HT-29 (cell line): ENCODE measurements at regions not wholly inside any gene's neighbourhood (a gene's known extent, or its start where the extent isn't known, plus 50 kb on each side); places are given as distances from the start of the nearest gene placed in this dataset.

Experiments
- DNase-seq: peaks from one replicate; pipeline ENCODE4 v3.0.0-alpha.2; 2015; ENCODE audit warnings: low spot score

DNA sequence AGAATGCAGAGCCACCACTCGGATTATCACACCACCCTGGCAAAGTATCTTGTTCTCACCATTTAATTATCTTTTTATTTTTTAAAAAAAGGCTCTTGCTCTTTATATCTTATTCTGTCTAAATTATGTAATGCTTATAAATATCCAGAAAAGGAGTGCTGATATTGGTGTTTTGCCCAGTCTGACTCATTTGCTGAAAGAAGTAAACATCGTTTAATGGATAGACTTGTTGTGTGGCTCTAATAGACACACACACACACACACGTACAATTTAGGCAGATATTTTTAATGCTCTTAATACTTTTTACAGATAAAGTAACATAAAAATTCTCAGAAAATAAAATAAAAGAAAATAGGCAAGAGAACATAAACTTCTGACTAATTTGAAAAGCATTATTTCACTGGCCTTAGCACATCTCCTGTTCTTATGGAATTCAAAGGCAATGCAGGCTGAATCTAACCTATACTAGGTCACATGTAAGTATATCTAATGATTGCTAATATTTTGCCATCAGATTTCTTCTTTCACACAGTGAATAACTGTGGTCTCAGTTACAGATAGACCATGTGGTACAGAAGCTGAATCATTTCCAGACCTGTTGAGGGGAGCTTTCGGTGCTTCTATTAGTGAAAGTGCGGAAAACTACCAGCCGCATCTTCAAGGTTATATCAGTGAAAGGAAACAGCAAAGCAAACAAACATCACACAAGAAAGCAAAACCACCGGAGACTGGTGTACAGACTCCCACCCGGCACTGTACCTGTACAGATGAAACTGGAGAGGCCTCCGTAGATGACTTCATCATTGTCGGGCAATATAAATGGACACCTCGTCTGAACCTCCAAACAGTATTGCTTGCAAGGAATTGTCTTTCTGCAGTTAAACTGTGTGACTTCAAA lies 642.1 kb upstream of the ARGLU1 start:
- no peak for DNase-seq

DNA sequence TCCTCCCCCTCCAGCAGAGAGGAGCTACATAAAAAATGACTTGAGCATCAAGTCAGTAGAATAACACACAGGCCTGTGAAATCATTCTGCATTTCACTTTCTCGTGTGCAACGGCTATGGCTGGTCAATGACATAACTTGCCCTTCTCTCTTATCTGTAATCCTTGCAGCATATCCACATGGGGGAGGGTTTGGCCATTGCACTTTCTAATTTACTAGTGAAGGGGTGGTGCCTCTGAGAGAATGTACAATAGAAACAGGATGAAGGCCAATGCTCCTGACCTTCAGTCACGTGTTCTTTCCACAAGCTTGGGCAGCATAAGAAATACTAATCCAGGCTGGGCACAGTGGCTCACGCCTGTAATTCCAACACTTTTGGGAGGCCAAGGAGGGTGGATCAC lies 641.0 kb upstream of the ARGLU1 start:
- DNase-seq: no peak

DNA sequence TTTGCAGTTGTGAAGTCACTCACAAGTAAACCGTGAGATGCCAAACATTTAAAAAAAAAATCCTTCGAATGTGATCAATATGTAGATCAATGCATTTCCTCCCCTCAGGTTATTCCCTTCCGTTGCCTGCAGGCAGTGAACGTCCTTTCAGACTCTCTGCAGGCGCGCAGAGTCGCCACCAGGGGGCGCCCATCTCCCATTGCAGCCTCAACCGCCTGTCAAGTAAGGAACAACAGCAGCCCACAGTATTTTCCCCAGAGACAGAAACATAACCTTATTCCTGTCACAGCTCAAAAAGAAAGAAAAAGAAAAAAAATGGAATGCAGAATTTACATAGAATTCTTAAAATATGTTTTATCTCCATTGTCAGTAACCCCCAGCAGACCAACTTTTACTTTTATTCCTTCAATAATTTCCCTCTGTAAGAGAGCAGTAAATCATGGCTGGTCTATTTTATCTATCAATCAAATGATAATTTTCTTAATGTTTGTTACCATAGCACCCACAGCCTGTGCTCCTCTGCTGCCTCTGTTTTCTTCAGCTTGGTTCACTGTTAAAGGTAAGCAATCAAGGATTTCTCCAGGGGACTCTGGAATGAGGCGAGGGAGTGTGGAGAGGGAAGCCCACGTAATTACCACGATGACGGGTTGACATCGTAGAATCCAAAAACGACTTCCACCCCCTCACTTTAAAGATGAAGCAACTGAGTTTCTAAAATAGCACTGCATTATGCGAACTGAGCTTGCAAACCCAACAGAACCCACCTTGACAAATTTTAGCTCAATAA lies 637.6 kb upstream of the ARGLU1 start:
- DNase-seq: peak; percentile 78

DNA sequence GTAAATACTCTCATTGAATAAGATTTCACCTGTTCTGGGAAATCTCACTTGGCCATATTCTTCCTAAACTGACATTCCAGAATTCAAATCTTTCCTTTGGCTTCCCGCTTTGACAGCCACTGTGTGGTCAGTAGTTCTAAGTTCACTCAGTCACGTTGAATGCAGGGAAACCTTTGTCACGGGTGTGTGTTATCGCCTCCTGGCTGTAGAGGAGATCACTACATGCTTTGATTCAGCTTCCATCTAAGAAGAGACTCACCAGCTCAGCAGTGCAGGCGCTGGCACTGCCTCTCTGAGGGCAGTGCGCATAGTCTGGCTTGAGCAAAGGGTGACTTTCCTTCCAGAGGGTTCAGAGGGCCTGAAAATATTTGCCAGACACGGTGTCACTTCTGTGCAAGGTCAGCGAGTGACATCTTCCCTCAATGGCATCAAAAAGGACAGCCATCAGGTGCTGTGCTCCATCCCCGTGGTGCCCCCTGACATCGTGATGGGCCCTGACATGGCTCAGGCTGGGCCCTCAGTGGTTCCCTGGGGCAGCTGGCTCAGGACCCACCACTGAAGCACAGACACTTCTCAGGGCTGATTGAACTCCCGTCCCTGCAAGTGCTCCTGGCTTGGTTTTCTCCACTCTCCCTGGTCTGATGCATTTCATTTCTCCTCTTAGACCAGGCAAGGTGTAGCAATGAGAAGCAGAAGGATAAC lies 635.4 kb upstream of the ARGLU1 start:
- DNase-seq: peak; percentile 47

DNA sequence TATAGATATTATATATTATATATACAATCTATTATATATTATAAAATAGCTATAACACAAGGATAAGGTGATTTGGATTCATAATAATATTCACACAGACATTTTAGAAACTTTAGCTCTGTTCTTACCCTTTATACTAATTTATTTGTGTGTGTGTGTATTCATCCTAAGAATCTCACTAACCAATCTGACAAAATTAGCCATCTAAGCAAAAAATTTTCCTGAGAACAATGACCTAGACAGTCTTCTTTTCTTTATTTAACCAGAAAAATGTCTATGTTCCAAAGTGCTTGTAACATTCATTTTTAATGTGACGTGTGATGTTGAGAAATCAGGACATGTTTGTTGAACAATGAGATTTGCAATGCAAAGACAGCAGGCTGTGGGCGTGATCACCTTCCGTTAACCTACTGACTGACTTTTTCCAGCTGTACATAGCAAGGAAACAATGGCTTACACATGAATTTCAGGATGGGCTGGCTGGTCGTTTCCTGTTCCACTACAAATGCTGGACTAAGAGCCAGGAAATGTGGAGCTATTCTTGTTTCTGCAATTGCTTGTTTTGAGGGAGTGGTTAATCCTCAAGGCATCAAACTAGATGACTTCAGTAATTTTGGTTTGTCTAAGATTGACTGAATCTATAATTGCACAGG lies 634.6 kb upstream of the ARGLU1 start:
- DNase-seq: peak; percentile 8

DNA sequence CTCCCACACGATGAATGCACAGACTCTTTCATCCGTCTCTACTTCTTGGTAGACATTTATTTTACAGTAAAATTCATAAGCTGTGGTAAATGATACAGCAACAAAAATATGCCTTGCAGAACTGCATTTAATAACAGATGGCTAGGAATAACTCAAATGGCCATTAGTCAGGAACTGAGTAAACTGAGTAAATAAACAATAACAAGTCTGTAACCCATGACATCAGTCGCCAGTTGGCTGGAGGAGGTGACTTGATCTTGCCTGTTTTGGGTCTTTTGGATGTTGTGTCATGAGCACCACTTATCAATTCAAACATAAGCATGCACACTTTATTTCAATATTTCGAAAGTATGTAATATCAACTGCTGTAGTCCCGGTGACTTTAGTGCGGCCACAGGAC lies 632.6 kb upstream of the ARGLU1 start:
- no peak for DNase-seq

DNA sequence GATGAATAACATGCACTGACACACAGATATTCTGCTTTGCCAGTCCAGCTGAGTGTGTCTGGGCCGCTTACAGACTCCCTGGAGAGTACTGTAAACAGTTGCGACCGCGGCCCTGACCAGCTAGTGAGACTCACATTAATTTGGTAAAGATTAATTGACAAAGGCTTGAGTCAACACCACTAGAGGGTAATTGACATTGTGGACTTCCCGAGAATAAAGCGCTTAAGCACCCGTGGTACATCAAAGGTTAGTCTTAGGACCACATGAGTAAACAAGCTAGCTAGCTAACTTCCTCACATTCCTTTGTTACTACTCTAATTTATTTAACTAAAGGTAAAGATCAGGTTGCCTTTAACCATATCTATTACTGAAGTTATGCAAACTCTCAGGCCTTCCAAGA lies 624.4 kb upstream of the ARGLU1 start:
- DNase-seq: peak; percentile 31

DNA sequence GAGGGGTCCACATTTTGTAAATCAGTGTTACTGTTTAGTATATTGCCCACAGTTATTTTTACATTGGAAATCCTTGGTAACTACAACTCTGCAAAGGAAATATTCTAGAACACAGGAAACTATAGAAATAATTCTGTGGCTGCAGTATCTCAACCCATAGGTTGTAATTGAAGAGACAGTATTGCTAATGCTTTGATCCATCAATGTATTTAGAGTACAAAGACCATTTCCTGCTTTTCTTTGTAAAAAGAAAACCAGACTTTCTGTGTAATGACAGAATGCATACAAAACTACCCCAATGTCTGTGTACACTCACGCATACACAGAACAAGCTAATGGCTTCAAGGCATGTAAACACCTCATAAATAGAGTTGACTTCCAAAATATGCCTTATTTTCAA lies 622.1 kb upstream of the ARGLU1 start:
- DNase-seq: no peak

DNA sequence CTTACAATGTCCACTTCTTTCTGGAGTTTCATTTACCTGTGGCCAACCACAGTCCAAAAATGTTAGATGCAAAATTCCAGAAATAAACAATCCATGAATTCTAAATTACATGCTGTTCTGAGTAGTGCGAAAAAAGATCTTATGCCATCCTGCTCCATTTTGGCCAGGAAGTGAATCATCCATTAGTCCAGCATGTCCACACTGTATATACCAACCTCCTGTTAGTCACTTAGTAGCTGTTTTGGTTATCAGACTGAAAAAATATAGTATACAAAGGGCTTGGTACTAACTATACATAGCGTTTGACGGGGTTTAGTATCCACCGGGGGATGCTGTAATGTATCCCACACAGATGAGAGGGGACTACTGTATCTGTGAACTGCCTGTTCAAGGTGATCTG lies 618.0 kb upstream of the ARGLU1 start:
- DNase-seq: no peak

DNA sequence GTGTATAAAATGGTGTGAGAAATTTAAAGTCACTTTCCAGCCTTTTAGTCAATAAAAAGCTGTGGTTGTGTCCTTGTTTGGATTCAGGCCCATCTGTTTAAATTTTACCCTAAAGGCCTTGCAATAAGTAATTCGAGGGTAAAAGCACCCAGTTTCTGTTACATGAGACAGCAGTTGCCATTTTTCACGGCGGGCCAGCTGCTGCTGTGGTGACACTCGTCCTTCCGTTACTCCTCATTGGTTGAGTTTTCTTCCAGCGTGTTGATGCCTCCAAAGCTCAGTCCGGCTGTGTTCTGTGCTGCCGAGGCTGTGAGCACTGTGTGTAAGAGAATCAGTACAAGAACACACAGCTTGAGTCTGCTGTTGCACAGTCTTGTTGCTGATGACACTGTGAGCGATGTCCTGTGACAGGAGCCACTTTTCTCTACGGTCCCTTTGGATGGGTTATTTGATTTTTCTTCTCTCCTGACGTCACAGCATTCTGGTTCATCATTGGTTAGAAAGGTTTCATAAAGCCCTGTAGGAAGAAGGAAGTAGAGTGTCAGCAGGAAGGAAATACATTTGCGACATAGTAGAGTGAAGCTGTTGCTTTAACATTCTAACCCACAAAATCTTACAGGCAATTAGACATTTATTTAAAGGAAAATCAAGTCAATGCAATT lies 602.5 kb upstream of the ARGLU1 start:
- DNase-seq: no peak

DNA sequence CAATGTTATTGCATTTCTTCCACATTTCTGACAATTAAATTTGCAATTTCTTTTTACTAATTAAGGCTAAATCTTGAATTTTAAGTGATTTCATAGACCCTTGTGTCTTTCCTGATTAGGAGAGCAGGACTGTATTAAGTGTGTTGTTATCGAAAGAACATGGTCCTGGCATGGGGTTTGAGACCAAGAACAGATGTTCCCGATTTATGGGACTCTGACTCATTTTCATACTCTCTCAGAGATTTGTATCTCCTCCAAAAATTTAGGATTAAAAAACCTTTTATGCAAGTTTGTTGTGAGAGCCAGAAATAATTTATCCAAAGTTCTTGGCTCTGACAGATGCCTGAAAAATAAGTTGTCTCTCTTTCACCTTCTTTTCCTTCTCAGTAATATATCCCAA lies 589.3 kb upstream of the ARGLU1 start:
- no peak for DNase-seq

DNA sequence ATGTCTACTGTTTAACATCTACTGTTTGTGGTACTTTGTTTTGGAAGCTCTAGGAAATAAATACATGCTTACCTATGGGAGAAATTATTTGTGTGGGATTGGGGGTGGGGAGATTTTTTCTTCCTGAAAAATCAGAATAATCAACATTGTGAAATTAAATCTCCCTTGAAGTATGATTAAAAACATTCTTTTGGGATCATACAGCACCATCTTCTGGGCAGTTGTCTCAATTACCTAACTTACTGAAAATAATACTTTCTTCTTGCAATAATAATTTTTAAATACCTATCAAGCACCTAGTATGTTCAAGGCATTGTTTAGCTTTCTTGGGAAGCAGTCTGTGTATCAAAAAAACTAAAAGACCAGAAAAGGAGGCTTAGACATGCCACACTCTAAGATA lies 576.5 kb upstream of the ARGLU1 start:
- peak; percentile 39 for DNase-seq

DNA sequence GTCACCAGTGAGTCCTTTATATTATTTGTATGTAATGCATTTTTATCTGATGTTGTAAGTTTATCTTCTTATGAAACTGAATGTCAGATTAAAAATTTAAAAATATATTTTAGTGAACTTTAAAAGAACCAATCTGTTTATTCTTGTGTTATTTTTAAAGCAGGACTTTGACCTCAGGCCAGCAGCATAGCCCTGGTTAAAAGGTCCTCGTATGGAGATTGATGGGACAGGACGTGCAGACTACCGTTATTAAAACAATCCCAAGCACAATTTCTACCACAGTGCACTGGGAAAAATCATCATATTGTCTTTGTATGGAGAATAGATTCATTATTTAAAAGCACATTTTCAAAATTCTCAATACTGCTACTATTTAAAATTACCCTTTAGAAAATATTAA lies 573.8 kb upstream of the ARGLU1 start:
- DNase-seq: no peak

DNA sequence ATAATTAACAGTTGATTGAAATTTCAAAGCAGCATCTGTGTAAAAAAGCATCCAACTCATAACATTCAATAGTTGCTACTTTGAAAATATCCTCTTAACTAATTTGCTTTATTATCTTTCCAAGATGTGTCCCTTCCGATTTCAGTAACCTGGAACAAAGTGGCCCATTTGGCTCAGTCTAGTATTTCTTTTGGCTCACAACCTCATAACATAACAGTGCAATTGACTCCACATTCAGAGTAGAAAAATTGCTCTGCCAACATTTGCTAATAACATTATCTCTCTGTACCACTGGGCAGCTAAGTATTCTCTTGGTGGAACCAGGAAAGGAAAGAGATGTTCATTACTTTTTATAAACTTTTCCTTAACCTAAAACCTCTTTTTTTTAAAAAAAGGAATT lies 571.1 kb upstream of the ARGLU1 start:
- DNase-seq: no peak

DNA sequence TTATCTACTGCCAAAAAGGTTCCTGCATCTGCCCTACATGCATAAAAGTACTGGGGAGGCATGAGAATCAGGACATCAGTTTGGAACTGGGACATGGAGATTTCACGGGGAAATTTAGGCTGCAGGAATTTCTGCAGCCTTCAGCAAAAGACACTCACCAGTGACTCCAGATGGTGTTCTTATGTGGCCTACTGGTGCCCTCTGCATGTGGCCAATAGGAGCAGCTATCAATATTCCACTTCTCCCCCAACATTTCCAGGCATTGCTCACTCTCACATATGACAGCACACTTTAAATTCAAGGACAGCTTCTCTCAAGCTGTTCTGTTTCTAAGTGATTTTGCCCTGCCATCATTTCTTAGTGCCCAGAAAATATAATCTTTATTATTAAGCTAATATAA lies 570.5 kb upstream of the ARGLU1 start:
- DNase-seq: peak; percentile 6

DNA sequence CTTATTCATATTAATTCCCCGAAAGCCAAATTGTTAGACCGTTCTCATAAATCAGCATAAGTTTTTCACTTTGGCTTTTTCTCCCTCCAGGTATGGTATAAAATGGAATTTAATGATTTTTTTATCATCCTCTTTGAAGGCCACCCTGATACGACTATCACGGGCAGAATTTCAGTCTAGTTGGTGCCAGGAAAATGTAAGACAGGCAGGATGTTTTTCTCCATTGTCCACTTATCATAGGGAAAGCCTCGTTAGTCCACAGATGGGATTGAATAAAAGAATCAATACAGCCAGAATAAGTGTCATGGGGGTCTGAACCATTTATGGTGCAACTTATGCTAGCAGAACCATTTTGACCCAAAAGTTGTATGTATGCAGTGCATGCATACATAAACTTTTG lies 566.0 kb upstream of the ARGLU1 start:
- DNase-seq: no peak

DNA sequence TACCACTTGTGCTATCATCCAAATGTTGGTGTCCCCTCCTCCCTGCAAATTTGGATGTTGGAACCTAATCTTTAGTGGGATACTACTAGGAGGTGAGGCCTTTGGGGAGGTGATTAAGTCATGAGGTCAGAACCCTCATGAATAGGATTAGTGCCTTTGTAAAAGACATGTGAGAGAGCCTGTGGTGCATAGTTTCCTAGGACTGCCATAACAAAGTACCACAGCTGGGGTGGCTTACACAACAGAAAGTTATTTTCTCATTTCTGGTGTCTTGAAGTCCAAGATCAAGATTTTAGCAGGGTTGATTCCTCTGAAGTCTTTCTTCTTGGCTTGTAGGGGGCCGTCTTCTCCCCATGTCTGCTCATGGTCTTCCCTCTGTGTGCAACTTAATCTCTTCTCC lies 562.6 kb upstream of the ARGLU1 start:
- DNase-seq: no peak

DNA sequence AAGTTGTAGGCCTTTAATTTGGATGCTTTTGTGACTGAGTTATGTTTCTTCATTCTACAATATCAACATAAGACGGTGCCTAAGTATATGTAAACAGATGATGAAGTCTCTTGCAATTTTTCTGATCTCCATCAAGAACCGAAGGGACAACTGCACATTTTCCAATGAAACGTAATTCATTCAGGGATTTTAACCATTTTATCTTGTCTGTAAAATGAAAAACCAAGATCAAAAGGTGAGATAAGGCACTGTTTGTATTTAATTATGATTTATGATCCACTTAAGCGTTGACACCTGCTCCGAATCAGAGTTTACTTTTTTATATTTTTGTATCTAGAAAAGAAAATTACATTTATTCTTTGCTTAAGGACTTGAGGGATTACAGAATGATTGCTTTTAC lies 556.8 kb upstream of the ARGLU1 start:
- DNase-seq: no peak

DNA sequence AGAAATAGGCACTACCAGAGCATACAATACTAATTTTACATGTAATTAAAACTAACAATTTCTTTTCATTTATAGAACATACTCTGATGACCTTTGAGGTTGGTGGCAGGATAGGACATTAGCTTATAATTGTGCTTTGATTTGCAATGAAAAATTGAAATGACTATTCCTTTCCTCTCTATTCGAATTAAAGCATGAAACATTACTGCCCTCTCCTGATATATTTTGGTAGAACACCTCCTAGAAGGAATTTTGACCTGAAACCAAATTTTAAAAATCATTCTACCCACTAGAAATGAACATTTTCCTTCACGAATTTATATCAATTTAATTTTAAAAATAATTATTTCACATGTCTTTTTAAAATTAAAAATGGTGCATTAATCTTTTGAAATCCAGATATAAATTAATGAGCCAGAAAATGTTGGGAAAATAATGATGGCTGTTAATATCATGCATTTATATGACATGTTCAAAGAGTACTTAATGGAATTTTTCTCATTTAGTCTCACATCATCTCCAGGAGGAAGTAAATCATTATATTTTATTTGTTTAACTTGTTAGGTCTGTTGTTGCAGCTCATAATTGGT lies 556.3 kb upstream of the ARGLU1 start:
- DNase-seq: peak; percentile 63

DNA sequence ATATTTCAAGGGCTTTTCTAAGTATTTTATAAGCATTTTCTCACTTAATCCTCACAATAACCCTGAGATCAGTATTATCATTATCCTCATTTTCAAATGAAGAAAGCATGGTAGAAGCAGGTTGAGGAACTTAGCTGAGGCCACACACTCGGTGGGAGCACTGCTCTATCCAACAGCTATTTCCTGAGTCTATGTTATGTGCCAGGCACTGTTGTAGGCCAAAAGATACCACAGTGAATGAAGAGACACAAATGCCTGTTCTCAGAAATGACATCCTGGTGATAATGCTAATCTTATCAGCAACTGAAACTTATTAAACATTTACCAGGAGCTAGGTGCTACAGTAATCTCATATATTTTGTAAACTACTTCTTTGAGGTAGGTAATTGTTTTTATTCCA lies 553.9 kb upstream of the ARGLU1 start:
- DNase-seq: no peak
